ENCODE measurements at regions not wholly inside any gene's neighbourhood (a gene's known extent, or its start where the extent isn't known, plus 50 kb on each side); places are given as distances from the start of the nearest gene placed in this dataset.

DNA sequence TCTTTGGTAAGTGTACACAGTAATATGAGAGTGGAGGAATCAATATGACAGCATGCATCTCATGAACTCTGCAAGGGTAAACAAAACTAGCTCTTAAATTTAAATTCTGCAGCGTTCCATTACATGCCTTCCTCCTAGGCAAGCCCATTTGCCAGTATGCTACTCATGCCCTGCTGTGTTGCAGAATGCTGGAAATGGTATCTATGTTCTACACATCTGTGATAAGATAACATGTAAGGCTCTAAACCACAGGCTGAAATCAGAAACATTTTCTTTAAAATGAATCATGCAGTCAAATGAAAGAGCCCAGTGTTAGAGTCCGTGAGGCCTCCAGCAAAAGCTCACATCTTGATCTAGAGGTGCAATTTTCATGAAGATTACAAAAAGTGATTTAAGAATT is 112.8 kb upstream of the FN1 start:
- Histone ChIP-seq H3K79me1 (ENCODE audit: low read depth, low read length) (no peaks in the 10 kb centered on the region), H2BK12ac (ENCODE audit: low read depth, low read length) (no peak overlapping the region), H4K5ac (ENCODE audit: insufficient read length, low read depth, low read length) (no peak overlapping the region), H3K23me2 (ENCODE audit: low read depth, low read length) (no peaks in the 10 kb centered on the region), H3K23ac (ENCODE audit: insufficient read length) (no peak overlapping the region), H4K8ac (ENCODE audit: extremely low read depth, insufficient read depth, low read length) (no peak overlapping the region), H3K14ac (ENCODE audit: insufficient read length) (no peak overlapping the region), H4K91ac (replicated peaks; ENCODE audit: insufficient read length, low read length) (no peak overlapping the region), H3K56ac (replicated peaks; ENCODE audit: insufficient read length, low read depth, low read length) (no peak overlapping the region), H2AFZ (ENCODE audit: low read length) (no peak overlapping the region), H3K4me1 (replicated peaks in 1 of 4; ENCODE audit: control insufficient read depth in 3 of 4, insufficient read depth in 4 of 4, low read length in 3 of 4) (peaks cover 0 to 3% (median 1%) of the 10 kb centered on the region in 4 experiments; a peak in 2 of 7 replicates), H3K79me2 (ENCODE audit: control insufficient read depth in 1 of 2, insufficient read depth in 2 of 2, low read length in 2 of 2) (no peaks in the 10 kb centered on the region), H3K18ac (ENCODE audit: extremely low read depth, low read length) (no peak overlapping the region), H4K20me1 (replicated peaks in 1 of 2; ENCODE audit: control insufficient read depth in 1 of 2, insufficient read depth in 2 of 2, low read length in 2 of 2) (no peaks in the 10 kb centered on the region), H3K9me3 (ENCODE audit: insufficient read depth in 2 of 2, low read depth in 1 of 2, low read length in 1 of 2) (no peaks in the 10 kb centered on the region), H2BK5ac (ENCODE audit: low read depth, low read length) (no peak overlapping the region), H3K9ac (replicated peaks in 1 of 4; ENCODE audit: extremely low read depth in 1 of 4, low read depth in 3 of 4, low read length in 3 of 4) (no peak overlapping the region), H3K27ac (ENCODE audit: low read depth, low read length) (no peak overlapping the region), H3K4ac (replicated peaks; ENCODE audit: insufficient read length, low read depth, low read length) (no peak overlapping the region), H3K36me3 (ENCODE audit: control insufficient read depth in 2 of 4, insufficient read depth in 4 of 4, low read length in 3 of 4) (no peaks in the 10 kb centered on the region), H2BK120ac (replicated peaks; ENCODE audit: low read depth, low read length) (no peak overlapping the region), H2BK20ac (ENCODE audit: low read length) (no peak overlapping the region), H3K27me3 (replicated peaks in 1 of 4; ENCODE audit: control insufficient read depth in 3 of 4, extremely low read depth in 1 of 4, insufficient read depth in 3 of 4, low read length in 3 of 4) (no peaks in the 10 kb centered on the region), H3K4me2 (ENCODE audit: insufficient read depth in 1 of 2, low read depth in 2 of 2, low read length in 2 of 2) (no peak overlapping the region), H2AK5ac (ENCODE audit: low read depth, low read length) (no peak overlapping the region), H2BK15ac (ENCODE audit: low read length) (no peak overlapping the region), H3K4me3 (ENCODE audit: extremely low read depth in 1 of 4, insufficient read depth in 2 of 4, low read depth in 3 of 4, low read length in 4 of 4) (no peak overlapping the region)
- DNase-seq (ENCODE audit: low read depth in 1 of 2, low spot score in 2 of 2), result no peak
- WGBS, 2 experiments (ENCODE audit: extremely low coverage in 1 of 2, insufficient coverage in 1 of 2, insufficient read length in 1 of 2, insufficient replicate concordance in 2 of 2, low coverage in 1 of 2, low lambda C conversion rate in 2 of 2, missing lambda C conversion rate in 1 of 2), result 89% methylated on average over 2 of the region's 2 CpGs; no CpG with 5 or more reads in 1 of the 2 experiments
- POLR2A ChIA-PET (ENCODE audit: partially characterized antibody), result no interaction called here
- no peak for FAIRE-seq
- TF ChIP-seq SP4 (IDR thresholded peaks at IDR 0.05; ENCODE audit: low read length) (no peak), CBX5 (IDR thresholded peaks at IDR 0.05; ENCODE audit: low read depth, low read length) (no peak), SRF (IDR thresholded peaks at IDR 0.05; ENCODE audit: low read depth, low read length) (no peak), TEAD4 (IDR thresholded peaks at IDR 0.05; ENCODE audit: low read depth, low read length) (no peak), JUND (IDR thresholded peaks at IDR 0.05; ENCODE audit: low read length) (no peak), HDAC6 (IDR thresholded peaks at IDR 0.05; ENCODE audit: low read depth, low read length) (no peak), PHF8 (conservative IDR thresholded peaks at IDR 0.05; ENCODE audit: low read depth, low read length) (no peak), CTBP2 (IDR thresholded peaks at IDR 0.05; ENCODE audit: borderline replicate concordance, insufficient read depth, insufficient read length, low read length) (no peak), BRCA1 (IDR thresholded peaks at IDR 0.05; ENCODE audit: low read depth, low read length) (no peak), SUZ12 (IDR thresholded peaks at IDR 0.05; ENCODE audit: low read length) (no peak), ASH2L (IDR thresholded peaks at IDR 0.05; ENCODE audit: low read length) (no peak), GTF2F1 (IDR thresholded peaks at IDR 0.05; ENCODE audit: borderline replicate concordance, low read depth, low read length) (no peak), CREB1 (IDR thresholded peaks at IDR 0.05) (no peak)
- TF ChIP-seq, protein P1, sequence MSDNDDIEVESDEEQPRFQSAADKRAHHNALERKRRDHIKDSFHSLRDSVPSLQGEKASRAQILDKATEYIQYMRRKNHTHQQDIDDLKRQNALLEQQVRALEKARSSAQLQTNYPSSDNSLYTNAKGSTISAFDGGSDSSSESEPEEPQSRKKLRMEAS (IDR thresholded peaks at IDR 0.05), result no peak
- CTCF ChIA-PET (ENCODE audit: partially characterized antibody), result no interaction called here

All from H1 (cell line).